ENCODE measurements at regions not wholly inside any gene's neighbourhood (a gene's known extent, or its start where the extent isn't known, plus 50 kb on each side); places are given as distances from the start of the nearest gene placed in this dataset.

- no peak for DNase-seq (ENCODE audit: low read depth)
Measured at GRCh38 chr20:17014756-17015366, 212.0 kb upstream of the PCSK2 start.

- DNase-seq (ENCODE audit: low read depth) = no peak
Measured at GRCh38 chr20:17017232-17017631, 209.6 kb upstream of the PCSK2 start.

- no peak for DNase-seq (ENCODE audit: low read depth)
Measured at GRCh38 chr20:17021481-17021880, 205.4 kb upstream of the PCSK2 start.

GRCh38 chr20:17023036-17023435 lies 203.8 kb upstream of the PCSK2 start:
- no peak for DNase-seq (ENCODE audit: low read depth)

GRCh38 chr20:17023806-17024205 lies 203.0 kb upstream of the PCSK2 start:
- no peak for DNase-seq (ENCODE audit: low read depth)

- DNase-seq (ENCODE audit: low read depth) = peak; percentile 1
Measured at GRCh38 chr20:17024513-17025119, 202.2 kb upstream of the PCSK2 start.

- no peak for DNase-seq (ENCODE audit: low read depth)
Measured at GRCh38 chr20:17026346-17026745, 200.5 kb upstream of the PCSK2 start.

GRCh38 chr20:17029698-17030097 lies 197.1 kb upstream of the PCSK2 start:
- no peak for DNase-seq (ENCODE audit: low read depth)

GRCh38 chr20:17036541-17036940 lies 190.3 kb upstream of the PCSK2 start:
- DNase-seq (ENCODE audit: low read depth) = no peak

- DNase-seq (ENCODE audit: low read depth) = no peak
Measured at GRCh38 chr20:17042122-17042521, 184.7 kb upstream of the PCSK2 start.

GRCh38 chr20:17043323-17043722 lies 183.5 kb upstream of the PCSK2 start:
- DNase-seq (ENCODE audit: low read depth) = no peak

GRCh38 chr20:17044891-17045290 lies 181.9 kb upstream of the PCSK2 start:
- no peak for DNase-seq (ENCODE audit: low read depth)

GRCh38 chr20:17059465-17059864 lies 167.4 kb upstream of the PCSK2 start:
- peak; percentile 1 for DNase-seq (ENCODE audit: low read depth)

GRCh38 chr20:17061715-17062114 lies 165.1 kb upstream of the PCSK2 start:
- no peak for DNase-seq (ENCODE audit: low read depth)

- no peak for DNase-seq (ENCODE audit: low read depth)
Measured at GRCh38 chr20:17062712-17063111, 164.1 kb upstream of the PCSK2 start.

- no peak for DNase-seq (ENCODE audit: low read depth)
Measured at GRCh38 chr20:17066902-17067301, 159.9 kb upstream of the PCSK2 start.

GRCh38 chr20:17068084-17068711 lies 158.6 kb upstream of the PCSK2 start:
- DNase-seq (ENCODE audit: low read depth) = no peak

GRCh38 chr20:17077030-17077429 lies 149.8 kb upstream of the PCSK2 start:
- no peak for DNase-seq (ENCODE audit: low read depth)

GRCh38 chr20:17083738-17084137 lies 143.1 kb upstream of the PCSK2 start:
- DNase-seq (ENCODE audit: low read depth) = no peak

GRCh38 chr20:17084909-17085308 lies 141.9 kb upstream of the PCSK2 start:
- no peak for DNase-seq (ENCODE audit: low read depth)

- no peak for DNase-seq (ENCODE audit: low read depth)
Measured at GRCh38 chr20:17093782-17094181, 133.1 kb upstream of the PCSK2 start.

- DNase-seq (ENCODE audit: low read depth) = no peak
Measured at GRCh38 chr20:17097603-17098002, 129.2 kb upstream of the PCSK2 start.

- no peak for DNase-seq (ENCODE audit: low read depth)
Measured at GRCh38 chr20:17100506-17100905, 126.3 kb upstream of the PCSK2 start.
